DMS153 treated with DMSO at 0.1 percent for 48 hours (cell line): ENCODE measurements at regions not wholly inside any gene's neighbourhood (a gene's known extent, or its start where the extent isn't known, plus 50 kb on each side); places are given as distances from the start of the nearest gene placed in this dataset.

ENCODE experiments used
- DNase-seq: peaks from one replicate; lab custom pipeline; 2025; ENCODE audit not compliant: unreplicated experiment; lab: John Stamatoyannopoulos, UW

DNA sequence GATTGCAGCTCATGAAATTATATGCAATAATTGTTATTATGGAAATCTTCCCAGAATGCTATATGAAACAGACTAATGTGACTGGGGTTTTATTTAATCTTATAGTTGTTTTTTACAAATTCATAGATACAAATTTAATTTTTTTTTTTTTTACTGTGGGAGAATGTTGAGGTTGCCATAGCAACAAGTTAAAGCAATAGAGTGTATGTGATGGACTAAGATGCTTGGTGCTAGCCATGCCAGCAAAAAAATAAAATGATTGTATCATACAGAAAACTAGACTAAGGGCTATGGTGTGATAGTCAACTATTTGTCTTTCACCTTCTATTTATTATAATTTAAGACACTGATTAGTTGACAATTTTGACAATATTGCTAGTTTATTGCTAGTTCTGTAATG, 163.2 kb upstream of the BLID start:
- DNase-seq: no peak

DNA sequence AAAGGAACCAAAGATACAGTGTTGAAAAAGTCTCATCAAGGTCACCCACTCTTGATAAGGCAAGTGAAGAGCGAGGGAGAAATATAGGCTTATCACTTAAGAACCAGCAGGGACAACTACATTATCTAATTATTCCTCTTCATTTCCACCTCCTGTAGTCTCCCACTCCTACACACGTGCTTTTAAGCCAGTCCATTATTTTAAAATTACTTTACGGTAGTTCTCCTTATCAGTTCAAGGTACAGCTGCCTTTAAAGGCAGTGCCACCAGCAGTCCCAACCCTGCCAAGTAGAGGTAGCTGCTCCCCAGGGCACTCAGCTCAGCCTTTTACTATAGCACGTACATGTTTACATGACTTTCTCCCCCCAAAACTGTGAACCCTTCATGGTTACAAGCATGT, 161.5 kb upstream of the BLID start:
- DNase-seq: no peak

DNA sequence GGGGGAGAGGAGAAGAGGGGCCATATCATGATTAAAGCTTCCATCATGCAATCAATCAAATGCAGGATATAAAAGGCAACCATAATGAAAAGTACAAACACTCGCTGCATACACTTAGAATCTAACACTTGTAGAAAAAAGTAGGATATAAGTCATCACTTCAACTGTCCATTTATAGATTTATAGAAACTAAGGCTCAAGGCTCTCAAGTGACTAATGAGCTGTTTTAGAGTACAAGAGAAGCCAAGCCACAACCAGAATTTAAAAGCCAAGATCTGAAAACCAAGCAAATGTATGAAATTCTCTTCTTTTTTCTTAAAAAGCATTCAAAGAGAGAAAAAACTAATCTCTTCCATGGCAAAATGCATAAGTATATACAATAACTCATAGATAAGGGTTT, 160.2 kb upstream of the BLID start:
- no peak for DNase-seq

DNA sequence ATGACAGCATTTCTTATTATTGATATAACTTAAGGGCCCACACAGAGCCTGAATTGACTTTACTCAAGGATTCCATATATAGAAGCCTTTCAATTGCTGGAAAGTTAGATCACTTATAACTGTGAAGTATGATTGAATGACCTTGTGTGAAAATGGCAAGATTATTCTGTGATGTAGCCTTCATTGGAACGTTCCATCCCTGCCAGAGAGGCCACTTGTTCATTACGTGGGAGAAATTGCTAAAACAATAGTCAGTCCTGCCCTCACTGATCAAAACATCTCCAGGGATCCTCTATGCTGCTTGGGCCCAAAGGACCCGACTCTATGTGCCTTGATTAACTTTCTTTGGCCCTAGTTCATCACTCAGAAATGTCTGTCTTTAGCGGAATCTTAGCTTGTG, 159.5 kb upstream of the BLID start:
- no peak for DNase-seq

DNA sequence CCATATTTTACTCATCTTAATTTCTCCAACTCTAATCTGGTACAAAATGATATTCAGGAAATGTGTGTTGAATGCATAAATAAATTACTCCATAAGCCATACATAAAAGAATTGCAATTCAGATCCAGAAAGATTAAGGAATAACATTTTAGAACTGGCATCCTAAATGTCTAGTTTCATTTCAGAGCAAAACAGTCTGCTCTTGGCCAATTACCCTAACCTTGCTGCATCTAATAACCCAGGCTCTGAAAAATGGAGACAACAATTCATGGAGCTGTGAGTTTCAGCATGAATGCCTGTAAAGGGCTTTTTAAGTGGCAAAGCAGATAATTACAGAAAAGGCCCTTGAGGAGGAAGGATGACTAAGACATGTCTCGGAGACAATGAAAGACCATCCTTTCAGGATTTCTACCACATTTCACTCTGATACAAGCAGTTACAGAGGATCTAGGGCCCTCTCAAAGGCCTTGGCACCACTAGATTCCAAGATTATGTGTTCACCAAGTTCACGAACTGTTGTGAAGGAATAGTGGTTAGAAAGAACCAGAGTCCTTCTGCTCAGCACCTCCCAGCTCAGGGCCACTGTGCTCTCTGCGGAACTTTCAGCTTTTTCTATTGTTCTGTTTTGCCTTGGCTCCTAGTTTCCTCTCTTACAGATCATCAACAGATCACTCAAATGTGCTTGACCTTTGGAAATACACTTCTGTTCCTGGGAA, 157.6 kb upstream of the BLID start:
- no peak for DNase-seq

DNA sequence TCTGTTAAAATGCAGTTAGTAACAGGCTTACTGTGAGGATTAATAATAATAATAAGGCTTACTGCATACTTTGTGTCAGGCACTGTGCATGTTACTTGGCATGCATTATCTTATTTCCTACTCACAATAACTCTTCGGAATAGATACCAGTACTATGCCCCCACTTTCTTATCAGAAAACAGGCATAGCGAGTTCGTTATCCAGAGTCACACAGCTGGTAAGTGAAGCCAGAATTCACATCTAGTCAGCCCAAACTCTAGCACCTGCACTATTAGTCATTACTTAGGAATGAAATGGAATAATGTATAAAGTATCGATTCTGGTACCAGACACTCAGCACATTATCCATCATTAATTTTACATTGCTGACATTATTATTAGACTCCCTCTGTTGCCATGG, 155.7 kb upstream of the BLID start:
- DNase-seq: no peak

DNA sequence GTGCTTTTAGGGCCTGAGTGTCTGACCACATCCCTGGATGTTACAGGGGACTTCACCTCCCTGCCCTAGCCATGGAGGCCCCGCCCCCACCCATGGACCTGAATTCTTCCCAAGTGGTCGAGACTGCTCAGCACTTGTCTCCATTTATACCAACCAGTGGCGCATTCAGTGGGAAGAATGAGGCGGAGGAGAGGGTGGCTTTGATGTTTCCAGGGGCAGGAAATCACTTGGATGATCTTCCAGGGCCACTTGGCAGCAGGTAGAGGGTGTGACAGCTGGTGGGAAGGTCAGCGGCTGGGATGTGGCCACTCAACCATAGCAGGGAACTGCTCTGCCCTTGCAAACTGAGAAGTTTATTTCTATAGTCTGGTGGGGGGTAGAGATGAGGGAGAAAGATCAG, 155.1 kb upstream of the BLID start:
- no peak for DNase-seq

DNA sequence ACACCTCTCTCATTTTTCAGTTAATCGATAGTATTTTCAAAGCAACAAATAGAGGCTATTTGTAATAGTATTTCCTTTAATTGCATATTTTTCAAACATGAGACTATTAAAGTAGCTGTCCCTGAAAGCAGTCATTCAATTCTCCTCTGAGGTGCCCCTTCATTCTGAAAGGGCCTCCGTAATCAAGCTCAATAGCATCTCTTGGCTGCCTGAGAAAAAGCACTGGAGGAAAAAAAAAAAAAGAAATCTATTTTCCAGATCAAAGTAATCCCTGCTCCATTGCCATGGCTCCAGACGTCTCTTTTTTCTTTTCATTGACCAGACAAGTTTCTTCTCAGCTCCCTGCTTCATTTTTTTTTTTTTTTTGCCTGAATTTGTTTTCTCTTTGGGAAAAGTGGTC, 154.5 kb upstream of the BLID start:
- DNase-seq: no peak

DNA sequence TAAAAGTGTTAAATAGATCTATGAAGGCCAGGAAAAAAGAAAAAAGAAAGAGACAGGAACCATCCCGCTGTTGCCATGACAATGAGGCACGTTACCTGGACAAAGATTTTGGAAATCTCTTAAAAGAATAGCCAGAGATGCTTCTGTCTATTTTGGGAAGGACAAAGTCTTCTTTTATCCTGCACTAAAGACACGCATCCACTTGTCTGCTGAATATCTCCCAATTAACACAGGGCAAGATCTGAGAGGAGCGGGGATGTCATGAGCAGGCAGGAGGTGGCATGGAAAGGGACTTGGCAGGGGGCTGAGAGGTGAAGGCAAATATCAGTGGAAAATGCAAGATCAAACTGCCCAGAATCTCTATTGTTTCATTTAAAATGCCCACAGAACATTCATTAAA, 153.8 kb upstream of the BLID start:
- DNase-seq: no peak

DNA sequence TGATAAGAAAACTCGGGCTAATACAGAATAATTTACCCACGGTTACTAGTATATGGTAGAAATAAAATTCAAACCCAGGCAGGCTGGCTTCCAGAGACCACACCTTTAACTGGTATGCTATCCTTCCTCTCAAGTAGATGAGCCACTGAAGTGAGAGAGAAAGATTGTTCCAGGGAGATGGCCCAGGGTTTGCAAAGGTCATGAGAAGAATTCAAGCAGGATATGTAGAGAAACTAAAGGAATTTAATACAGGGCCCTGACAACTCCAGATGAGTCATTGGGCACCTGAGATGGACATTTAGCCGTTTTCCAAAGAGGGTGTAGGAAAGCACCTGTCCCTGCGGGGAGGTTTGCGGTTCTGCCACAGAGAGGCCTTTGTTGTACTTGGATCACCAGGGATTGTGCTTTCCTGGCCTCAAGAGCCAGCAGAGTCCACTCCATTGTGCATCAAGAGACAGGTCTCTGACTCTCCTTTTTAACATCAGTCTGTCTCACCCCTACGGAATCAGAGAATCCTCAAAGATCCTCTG, 152.7 kb upstream of the BLID start:
- DNase-seq: no peak

DNA sequence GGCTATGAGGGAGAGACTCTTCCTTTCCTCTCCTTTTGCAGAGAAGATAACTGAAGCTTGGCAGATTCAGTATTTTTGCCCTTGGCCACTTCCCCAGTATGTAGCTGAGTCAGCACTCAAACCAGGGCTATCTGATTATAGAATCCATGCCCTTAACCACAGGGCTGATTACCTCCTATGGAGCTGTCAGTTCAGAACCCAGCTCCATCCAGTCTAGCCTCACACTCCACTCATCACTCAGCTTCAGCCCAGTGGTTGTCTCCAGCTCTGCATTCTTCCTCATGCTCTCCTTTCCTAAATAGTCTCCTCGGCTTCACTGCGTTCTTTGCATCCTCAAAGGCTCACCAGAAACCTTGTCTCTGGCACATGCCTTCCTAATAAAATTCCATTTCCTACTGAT, 151.6 kb upstream of the BLID start:
- DNase-seq: no peak

DNA sequence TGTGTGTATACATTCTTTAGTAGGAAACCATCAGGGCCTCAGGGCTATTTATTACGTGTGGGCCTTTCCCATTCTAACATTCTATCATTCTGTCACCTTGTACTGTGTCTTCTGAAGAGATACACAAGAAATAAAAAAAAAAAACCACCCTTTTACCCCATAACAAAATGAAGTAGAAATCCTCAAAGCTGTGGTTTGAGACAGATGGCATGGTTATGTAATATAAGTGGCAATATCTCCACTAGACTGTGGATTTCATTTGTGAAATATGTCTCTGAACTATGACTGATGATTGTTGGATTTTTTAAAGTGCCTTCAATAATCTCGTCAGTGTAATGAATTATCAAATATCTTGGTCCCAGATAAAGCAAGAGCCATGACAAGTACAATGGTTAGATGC, 150.0 kb upstream of the BLID start:
- no peak for DNase-seq

DNA sequence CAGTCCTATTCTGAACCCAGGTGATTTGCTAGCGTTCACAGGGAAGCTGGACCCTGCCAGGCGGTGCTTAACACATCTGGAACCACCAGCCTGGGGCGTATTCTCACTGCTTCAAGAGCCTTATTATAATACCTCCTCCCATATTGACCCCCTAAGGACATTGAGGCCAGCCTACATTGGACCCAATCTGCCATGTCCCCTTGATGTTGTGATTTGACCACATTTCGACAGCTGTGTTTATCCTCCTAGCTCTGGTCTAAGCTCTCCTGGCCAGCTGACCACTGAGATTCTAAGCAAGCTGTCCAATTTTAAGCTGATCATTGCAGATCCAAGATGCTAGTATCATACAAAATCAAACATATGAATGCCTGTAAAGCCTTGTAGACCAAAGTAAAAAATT, 148.1 kb upstream of the BLID start:
- DNase-seq: no peak

DNA sequence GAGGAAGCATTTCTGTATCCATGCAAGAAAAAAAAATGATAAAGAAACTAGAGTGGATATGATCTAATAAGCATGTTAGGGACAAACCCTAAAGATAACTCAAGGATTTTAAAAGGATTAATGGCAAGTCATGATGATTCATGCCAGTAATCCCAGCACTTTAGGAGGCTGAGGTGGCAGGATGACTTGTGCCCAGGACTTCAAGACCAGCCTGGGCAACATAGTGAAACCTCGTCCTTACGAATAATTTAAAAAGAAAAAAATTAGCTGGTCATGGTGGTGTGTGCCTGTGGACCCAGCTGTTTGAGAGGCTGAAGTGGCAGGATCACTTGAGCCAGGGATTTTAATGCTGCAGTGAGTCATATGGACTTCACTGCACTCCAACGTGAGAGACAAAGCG, 145.5 kb upstream of the BLID start:
- no peak for DNase-seq

DNA sequence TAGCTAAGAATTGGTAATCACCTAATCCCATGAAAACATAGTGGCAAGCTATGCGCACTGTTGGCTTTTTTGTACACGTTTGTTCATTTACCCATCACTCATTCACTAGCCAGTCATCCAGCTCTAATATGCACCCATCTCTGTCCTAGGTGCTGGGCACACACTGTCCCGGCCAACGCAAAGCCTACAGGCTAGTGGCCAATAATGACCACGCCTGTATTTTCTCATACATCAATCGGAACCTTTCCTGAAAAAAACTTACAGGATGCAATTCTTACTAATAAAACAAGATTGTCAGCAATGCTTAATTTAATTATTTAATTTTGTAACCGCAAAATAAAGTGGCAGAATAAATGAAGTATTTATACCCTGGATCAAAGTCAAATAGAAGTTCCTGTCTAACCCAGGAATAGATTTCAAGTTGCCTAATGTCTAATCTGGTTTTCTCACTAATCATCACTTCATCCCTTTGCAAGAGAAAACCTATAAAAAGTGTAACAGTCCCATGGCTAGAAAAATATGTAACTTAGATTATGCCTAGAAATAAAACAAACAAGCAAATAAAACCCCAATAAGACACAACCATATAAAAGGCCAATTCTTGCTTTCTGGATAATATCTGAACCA, 143.3 kb upstream of the BLID start:
- DNase-seq: no peak

DNA sequence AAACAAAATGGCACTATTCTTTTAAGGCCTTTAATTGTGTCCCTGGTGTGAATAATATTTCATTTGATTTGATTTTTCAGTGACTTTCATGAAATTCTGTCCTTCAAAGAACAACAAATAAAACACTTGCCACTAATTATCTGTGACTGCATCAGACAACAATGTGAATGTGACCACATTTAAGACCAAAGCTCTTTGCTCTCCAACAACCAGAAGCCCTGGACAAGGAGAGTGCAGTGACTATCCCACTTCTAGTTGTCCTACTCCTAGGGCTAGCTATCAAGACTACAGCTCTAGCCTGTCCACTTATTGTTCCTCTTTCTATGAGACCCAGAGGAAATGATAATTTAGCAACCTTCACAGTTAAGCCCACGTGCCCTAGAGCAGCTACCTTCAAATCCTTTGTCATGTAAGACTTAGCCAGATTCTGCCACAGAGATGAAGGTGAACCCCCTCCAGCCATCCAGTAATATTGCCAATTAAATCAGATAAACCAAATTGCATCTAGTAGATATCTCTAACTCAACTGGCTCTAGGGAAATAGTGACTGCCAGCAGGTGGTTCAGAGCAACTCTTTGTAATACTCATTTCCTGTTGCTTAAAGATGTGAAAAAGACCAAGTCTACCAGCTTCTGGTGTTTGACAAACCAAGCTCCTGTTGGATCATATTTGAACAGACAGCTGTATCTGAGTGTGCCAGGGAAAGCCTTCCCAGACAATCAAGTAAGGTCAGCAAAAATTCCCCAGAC, 142.6 kb upstream of the BLID start:
- no peak for DNase-seq

DNA sequence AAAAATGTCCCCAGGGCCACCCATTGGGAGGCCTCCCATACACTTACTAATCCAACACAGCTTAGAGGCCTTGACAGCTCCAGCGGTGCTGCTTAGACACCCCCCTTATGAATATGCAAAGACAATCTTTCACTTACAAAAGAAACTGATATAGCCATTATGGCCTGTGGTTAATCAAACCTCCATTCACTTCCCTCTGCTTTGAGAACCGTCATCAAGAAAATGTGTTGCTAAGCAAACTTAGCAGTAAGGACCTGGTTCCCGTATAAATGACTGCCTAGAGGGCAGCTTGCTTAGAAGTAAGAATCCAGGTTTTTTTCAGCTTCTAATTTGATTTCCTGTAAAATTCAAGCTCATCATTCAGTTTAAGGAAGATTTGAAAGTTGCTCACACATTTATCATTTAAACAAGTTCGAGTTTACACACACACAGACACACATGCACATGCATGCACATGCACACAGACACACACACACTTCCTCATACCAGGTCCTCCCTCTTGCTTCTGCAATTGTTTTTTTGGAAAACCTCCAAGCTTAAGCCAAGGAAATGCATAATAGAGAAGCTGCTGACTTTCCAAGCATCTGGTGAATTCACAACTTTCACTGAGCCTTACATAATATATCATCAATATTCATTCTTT, 137.7 kb upstream of the BLID start:
- no peak for DNase-seq

DNA sequence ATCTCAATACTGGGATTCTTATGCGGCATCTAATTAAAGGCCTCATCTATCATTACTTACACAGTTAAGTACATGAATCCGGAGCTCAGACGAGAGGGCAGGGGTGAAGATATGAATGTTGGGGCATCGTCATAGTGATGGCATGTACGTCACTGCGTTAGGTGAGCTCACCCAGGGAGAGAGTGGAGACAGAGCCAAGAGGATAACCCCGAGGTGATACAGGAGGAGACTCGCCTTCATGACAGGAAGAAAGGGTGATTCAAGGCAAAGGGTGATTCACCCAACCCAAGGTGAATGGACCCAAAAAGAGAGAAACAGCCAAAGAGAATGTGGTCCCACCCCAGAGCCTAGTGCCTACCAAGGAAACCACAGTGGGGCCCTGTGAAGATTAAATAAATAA, 132.9 kb upstream of the BLID start:
- no peak for DNase-seq

DNA sequence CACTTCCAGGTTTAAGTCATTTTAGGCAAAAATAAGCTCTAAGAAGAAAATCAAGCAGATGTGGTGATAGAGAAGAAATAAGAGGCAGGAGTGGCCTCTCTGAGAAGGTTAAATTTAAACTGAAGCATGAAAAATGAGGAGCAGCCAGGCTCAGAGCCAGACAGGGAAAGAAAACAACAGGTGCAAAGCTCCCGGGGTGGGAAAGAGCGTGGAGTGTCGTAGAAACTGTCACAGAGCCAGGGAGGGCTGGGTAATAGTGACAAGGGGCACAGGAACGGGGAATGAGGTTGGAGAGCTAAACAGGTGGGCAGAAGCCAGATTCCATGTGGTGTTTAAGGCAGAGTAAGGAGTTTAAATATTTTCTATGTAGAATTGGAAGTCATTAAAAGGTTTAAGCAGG, 132.1 kb upstream of the BLID start:
- DNase-seq: no peak

DNA sequence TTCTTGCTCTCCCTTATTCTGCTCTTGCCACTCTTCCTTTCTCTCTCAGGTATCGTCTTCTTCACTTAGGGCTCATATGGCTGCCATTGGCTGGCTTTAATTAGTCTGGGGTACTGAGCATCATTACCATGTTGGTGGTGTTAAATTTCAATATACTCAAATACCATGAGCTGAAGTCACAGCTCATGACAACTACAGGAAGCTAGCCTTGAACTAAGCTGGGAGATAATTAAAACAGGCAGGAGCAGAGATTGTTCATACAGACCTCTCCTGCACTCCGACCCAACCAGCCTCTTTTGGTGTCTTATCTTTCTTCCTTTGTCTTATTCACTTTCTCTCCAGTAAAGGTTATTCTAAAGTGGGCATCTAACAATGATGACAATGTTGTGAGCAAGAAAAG, 130.9 kb upstream of the BLID start:
- no peak for DNase-seq

DNA sequence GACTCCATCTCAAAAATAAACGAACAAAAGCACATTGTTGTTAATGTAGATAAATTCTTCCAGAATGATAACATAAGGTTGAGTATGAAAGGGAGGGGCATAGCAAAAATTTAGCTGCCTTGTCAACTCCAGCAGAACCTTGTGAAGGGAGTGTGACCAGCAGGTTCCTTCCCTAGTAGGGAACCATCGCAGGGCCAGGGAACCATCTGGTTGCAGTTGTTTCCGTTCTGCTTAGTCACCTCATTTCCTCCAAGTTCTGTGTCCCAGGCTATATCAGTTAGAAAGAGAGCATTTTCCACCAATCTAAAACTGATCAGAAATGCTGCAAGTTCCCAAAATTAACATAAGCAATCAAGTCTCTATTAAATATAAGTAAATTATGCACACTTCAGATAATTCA, 126.7 kb upstream of the BLID start:
- no peak for DNase-seq

DNA sequence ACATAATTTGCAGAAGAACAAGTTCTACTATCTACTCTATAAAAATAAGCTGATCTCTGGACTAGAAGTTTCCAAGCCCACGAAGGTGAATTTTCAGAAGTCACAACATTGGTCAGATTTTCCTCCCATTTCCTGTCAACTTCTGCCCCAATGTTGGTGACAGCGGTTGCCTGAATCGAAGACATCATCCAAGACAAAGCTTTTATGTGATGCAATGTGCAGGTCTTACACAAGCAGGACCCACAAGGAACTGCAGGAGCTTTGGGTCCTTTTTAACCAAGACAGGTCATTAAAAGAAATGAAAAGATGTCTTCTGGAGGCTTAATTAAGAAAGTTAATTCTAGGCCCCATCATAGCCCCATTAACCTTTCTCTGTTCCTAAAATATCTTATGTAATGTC, 125.6 kb upstream of the BLID start:
- no peak for DNase-seq
